ENCODE measurements at regions not wholly inside any gene's neighbourhood (a gene's known extent, or its start where the extent isn't known, plus 50 kb on each side); places are given as distances from the start of the nearest gene placed in this dataset.

DNA sequence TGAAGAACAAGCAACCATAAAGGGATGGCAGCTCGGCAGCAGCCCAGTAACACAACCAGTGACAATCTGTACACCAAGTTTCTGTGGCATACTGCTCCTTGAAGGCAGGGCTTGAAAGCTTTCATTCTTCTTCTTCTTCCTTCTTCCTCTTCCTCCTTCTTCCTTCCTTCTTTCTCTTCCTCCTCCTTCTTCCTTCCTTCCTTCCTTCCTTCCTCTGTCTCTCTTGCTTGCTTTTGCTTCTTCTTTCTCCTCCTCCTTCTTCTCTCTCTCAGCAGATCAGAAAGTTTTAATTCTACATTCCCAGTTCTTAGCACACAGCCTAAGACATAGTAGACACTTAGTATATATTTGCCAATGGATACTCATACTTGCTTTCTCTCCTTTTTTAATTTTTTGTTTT, 95.9 kb downstream of the GLUL start:
- no peak overlapping the region for H3K27ac ChIP-seq (ENCODE audit: low read length)
- no peaks in the 10 kb centered on the region for H3K79me2 ChIP-seq (ENCODE audit: low read length)
- H4K20me1 ChIP-seq (ENCODE audit: insufficient read depth, low read length), result no peaks in the 10 kb centered on the region
- no peaks in the 10 kb centered on the region for H3K27me3 ChIP-seq (replicated peaks; ENCODE audit: insufficient read depth, low read length)
- no peak overlapping the region for H2AFZ ChIP-seq (ENCODE audit: low read length)
- H3K4me2 ChIP-seq (ENCODE audit: low read depth, low read length), result no peak overlapping the region
- H3K9me2 ChIP-seq (replicated peaks; ENCODE audit: insufficient read depth, low read length), result no peaks in the 10 kb centered on the region
- no peaks in the 10 kb centered on the region for H3K4me1 ChIP-seq (ENCODE audit: low read length)
- TF ChIP-seq EZH2 (optimal IDR thresholded peaks at IDR 0.05; ENCODE audit: low read depth, low read length), result no peak
- no peak for TF ChIP-seq EZH2phosphoT487 (IDR thresholded peaks at IDR 0.05; ENCODE audit: low read length)
- TF ChIP-seq, protein P1, sequence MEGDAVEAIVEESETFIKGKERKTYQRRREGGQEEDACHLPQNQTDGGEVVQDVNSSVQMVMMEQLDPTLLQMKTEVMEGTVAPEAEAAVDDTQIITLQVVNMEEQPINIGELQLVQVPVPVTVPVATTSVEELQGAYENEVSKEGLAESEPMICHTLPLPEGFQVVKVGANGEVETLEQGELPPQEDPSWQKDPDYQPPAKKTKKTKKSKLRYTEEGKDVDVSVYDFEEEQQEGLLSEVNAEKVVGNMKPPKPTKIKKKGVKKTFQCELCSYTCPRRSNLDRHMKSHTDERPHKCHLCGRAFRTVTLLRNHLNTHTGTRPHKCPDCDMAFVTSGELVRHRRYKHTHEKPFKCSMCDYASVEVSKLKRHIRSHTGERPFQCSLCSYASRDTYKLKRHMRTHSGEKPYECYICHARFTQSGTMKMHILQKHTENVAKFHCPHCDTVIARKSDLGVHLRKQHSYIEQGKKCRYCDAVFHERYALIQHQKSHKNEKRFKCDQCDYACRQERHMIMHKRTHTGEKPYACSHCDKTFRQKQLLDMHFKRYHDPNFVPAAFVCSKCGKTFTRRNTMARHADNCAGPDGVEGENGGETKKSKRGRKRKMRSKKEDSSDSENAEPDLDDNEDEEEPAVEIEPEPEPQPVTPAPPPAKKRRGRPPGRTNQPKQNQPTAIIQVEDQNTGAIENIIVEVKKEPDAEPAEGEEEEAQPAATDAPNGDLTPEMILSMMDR (IDR thresholded peaks at IDR 0.05; ENCODE audit: low read length), result no peak
- no peak overlapping the region for H3K9ac ChIP-seq (ENCODE audit: low read length)
- DNase-seq, result no peak
- H3F3A ChIP-seq (ENCODE audit: insufficient read depth, low read length), result no peaks in the 10 kb centered on the region
- H3K9me3 ChIP-seq (replicated peaks; ENCODE audit: insufficient read depth, low read length), result no peaks in the 10 kb centered on the region
- H3K4me3 ChIP-seq (ENCODE audit: low read length), result no peak overlapping the region
- no peaks in the 10 kb centered on the region for H3K36me3 ChIP-seq (replicated peaks; ENCODE audit: insufficient read depth, low read length)

DNA sequence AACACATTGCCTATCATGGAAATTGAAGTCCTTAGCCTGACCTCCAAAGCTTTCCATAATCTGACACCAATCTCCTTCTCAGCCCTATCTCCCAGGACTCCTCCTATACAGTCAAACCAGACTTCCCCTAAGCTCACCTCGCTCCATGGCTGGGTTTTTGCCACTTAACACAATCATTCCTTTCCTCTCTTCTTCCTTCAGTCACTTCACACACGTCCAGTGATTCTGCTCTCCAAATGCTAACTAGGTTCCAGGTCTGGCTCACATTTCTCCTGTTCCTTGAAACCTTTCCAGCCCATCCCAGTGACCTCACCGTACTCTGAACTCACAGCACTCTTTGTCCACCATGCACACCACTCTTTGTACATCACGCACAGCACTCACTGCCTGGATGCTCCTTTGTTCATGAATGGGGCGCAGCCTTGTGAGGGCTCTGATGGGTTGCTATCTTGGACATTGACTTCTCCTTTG, 98.4 kb downstream of the GLUL start:
- Histone ChIP-seq H3K27ac (ENCODE audit: low read length) (no peak overlapping the region), H3K36me3 (replicated peaks; ENCODE audit: insufficient read depth, low read length) (no peaks in the 10 kb centered on the region), H3K4me3 (ENCODE audit: low read length) (no peak overlapping the region), H3K4me1 (ENCODE audit: low read length) (no peaks in the 10 kb centered on the region), H3F3A (ENCODE audit: insufficient read depth, low read length) (no peaks in the 10 kb centered on the region), H3K9ac (ENCODE audit: low read length) (no peak overlapping the region), H3K79me2 (ENCODE audit: low read length) (no peaks in the 10 kb centered on the region), H3K27me3 (replicated peaks; ENCODE audit: insufficient read depth, low read length) (no peaks in the 10 kb centered on the region), H2AFZ (ENCODE audit: low read length) (no peak overlapping the region), H4K20me1 (ENCODE audit: insufficient read depth, low read length) (no peaks in the 10 kb centered on the region), H3K9me2 (replicated peaks; ENCODE audit: insufficient read depth, low read length) (no peaks in the 10 kb centered on the region), H3K4me2 (ENCODE audit: low read depth, low read length) (no peak overlapping the region), H3K9me3 (replicated peaks; ENCODE audit: insufficient read depth, low read length) (no peaks in the 10 kb centered on the region)
- DNase-seq, result no peak
- TF ChIP-seq, protein P1 (IDR thresholded peaks at IDR 0.05; ENCODE audit: low read length), result no peak
- TF ChIP-seq EZH2phosphoT487 (IDR thresholded peaks at IDR 0.05; ENCODE audit: low read length), result no peak
- no peak for TF ChIP-seq EZH2 (optimal IDR thresholded peaks at IDR 0.05; ENCODE audit: low read depth, low read length)

DNA sequence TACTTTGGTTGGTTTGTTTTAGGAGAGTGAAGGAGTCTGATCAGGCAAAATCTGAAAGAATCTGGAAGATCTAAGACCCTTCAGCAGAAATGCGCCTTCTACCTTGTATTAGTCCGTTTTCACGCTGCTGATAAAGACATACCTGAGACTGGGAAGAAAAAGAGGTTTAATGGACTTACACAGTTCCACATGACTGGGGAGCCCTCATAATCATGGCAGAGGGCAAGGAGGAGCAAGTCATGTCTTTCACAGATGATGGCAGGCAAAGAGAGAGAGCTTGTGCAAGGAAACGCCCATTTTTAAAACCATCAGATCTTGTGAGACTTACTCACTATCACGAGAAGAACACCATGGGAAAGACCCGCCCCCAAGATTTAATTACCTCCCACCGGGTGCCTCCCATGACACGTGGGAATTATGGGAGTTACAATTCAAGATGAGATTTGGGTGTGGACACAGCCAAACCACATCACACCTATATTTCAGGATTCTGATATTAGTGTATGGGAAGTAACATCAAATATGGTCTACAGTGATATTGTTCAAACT, 99.3 kb downstream of the GLUL start:
- TF ChIP-seq EZH2phosphoT487 (IDR thresholded peaks at IDR 0.05; ENCODE audit: low read length) (no peak), EZH2 (optimal IDR thresholded peaks at IDR 0.05; ENCODE audit: low read depth, low read length) (no peak)
- TF ChIP-seq, protein P1 (IDR thresholded peaks at IDR 0.05; ENCODE audit: low read length), result no peak

More for the DNA sequence above, 99.3 kb downstream of the GLUL start:
- Histone ChIP-seq H3K9ac (ENCODE audit: low read length) (no peak overlapping the region), H3F3A (ENCODE audit: insufficient read depth, low read length) (no peaks in the 10 kb centered on the region), H3K36me3 (replicated peaks; ENCODE audit: insufficient read depth, low read length) (no peaks in the 10 kb centered on the region), H4K20me1 (ENCODE audit: insufficient read depth, low read length) (no peaks in the 10 kb centered on the region), H2AFZ (ENCODE audit: low read length) (no peak overlapping the region), H3K4me1 (ENCODE audit: low read length) (no peaks in the 10 kb centered on the region), H3K27ac (ENCODE audit: low read length) (no peak overlapping the region), H3K27me3 (replicated peaks; ENCODE audit: insufficient read depth, low read length) (no peaks in the 10 kb centered on the region), H3K9me2 (replicated peaks; ENCODE audit: insufficient read depth, low read length) (no peaks in the 10 kb centered on the region), H3K4me3 (ENCODE audit: low read length) (no peak overlapping the region), H3K79me2 (ENCODE audit: low read length) (no peaks in the 10 kb centered on the region), H3K4me2 (ENCODE audit: low read depth, low read length) (no peak overlapping the region), H3K9me3 (replicated peaks; ENCODE audit: insufficient read depth, low read length) (no peaks in the 10 kb centered on the region)
- DNase-seq, result no peak

Measured in MM.1S (cell line).